ENCODE measurements at regions not wholly inside any gene's neighbourhood (a gene's known extent, or its start where the extent isn't known, plus 50 kb on each side); places are given as distances from the start of the nearest gene placed in this dataset.

DNA sequence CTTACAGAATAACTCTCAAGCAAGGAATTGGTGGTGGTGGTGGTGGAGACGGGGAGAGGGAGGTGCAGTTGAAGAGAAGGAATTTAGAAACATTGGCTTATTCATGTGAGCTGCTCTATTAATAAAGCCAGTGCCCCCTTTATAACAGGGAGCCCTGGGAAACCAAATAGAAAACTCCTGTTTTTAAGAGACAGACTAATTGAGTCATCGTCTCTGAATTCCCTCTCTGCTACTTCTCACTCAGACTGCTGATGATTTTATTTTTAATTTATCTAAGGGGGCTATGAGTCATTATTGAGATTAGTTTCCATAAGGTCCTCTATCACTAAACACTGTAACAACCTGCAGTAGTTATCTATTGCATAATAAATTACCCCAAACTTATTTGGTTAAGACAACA, 145.9 kb upstream of the GALNT15 start:
- no peak overlapping the region for H3K4me3 ChIP-seq (replicated peaks; ENCODE audit: low read depth, low read length)
- DNase-seq (ENCODE audit: low read depth), result peak; percentile 11
- TF ChIP-seq, protein P1, sequence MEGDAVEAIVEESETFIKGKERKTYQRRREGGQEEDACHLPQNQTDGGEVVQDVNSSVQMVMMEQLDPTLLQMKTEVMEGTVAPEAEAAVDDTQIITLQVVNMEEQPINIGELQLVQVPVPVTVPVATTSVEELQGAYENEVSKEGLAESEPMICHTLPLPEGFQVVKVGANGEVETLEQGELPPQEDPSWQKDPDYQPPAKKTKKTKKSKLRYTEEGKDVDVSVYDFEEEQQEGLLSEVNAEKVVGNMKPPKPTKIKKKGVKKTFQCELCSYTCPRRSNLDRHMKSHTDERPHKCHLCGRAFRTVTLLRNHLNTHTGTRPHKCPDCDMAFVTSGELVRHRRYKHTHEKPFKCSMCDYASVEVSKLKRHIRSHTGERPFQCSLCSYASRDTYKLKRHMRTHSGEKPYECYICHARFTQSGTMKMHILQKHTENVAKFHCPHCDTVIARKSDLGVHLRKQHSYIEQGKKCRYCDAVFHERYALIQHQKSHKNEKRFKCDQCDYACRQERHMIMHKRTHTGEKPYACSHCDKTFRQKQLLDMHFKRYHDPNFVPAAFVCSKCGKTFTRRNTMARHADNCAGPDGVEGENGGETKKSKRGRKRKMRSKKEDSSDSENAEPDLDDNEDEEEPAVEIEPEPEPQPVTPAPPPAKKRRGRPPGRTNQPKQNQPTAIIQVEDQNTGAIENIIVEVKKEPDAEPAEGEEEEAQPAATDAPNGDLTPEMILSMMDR (IDR thresholded peaks at IDR 0.05; ENCODE audit: low read length, missing control alignments), result no peak

DNA sequence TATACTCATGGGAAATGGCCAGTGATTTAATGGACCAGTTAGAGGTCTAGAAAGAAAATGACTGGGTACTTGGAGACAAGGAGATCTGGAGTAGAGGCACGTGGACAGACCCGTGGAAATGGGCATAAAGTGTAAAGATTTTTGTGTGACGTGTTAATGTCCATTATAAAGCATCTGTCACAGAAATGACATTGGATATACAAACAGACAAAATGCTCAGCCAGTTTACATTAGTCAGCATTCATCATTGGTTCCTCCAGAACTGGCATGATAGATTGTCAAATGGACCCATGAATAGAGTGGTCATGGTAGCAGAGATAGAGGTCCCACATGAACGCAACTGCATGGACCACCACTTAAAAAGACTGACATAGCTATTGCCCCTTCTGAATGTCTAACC, 144.1 kb upstream of the GALNT15 start:
- no peak overlapping the region for H3K4me3 ChIP-seq (replicated peaks; ENCODE audit: low read depth, low read length)
- TF ChIP-seq, protein P1 (IDR thresholded peaks at IDR 0.05; ENCODE audit: low read length, missing control alignments), result no peak
- DNase-seq (ENCODE audit: low read depth), result no peak

DNA sequence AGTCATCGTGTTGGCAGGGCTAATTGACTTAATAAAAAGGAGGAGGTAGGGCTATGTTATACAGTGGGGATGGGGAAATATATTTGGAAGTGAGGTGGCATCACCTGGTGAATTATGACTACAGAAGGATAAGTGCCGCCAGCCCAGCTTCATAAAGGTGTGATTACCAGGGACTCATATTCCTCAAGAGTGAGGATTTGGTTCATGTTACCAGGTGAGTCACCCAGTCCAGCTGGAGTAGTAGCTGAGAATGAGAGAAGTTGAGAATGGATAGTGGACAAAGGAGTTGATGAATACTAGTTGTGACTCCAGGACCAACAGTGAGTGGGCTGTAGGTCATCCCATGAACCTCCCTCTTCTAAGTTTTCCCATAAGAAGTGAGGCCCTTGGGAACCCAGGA, 143.0 kb upstream of the GALNT15 start:
- DNase-seq (ENCODE audit: low read depth), result no peak
- TF ChIP-seq, protein P1 (IDR thresholded peaks at IDR 0.05; ENCODE audit: low read length, missing control alignments), result no peak
- no peak overlapping the region for H3K4me3 ChIP-seq (replicated peaks; ENCODE audit: low read depth, low read length)

DNA sequence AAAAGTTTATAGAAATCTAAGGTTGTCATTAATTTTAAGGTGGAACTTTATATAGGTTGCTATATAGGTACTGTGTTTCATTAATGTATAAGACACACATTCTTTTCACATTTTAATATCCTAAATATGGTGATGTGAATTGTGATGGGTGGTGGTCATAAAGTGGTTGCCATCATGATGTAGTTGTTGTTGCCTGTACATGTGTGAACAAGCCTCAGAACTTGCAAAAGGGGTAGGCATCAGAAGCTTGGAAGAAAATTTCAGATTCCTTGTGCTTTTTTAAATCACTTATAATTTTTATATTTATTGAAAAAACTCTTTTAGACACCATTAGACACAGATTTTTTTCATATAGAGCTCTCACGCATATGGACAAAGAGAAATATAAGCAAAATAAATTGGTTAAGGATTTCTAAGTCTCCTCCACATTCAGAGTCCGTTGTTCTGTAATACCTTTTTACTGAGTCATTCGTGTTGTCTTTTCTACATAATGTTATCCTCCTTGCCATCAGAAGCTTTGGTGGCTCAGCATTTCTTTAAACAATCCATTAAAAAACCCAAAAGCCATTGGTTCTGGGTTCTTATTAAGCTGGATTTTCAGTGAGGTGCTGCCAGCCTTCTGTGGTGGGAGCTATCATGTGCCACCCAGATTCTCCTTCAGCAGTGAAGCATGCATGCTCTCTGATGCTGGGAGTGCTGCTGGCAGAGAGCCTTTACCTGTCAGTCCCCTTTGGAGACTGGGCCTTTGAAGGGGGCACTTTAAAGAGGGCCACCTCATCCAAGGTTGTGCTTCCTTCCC, 140.4 kb upstream of the GALNT15 start:
- DNase-seq (ENCODE audit: low read depth), result peak; percentile 40

DNA sequence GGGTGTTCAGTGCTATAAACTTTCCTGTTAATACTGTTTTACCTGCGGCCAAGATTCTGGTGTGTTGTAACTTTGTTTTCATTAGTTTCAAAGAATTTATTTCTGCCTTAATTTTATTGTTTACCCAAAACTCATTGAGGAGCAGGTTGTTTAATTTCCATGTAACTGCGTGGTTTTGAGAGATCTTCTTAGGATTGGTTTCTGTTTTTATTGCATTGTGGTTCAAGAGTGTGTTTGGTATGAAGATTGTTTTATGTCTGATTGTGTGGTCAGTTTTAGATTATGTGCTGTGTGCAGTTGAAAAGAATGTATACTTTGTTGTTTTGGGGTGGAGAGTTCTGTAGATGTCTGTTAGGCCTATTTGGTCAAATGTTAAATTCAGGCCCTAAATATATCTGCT, 133.5 kb upstream of the GALNT15 start:
- no peak for DNase-seq (ENCODE audit: low read depth)
- no peak overlapping the region for H3K4me3 ChIP-seq (replicated peaks; ENCODE audit: low read depth, low read length)
- TF ChIP-seq, protein P1 (IDR thresholded peaks at IDR 0.05; ENCODE audit: low read length, missing control alignments), result no peak

More for the DNA sequence above, 140.4 kb upstream of the GALNT15 start:
- no peak overlapping the region for H3K4me3 ChIP-seq (replicated peaks; ENCODE audit: low read depth, low read length)
- TF ChIP-seq, protein P1 (IDR thresholded peaks at IDR 0.05; ENCODE audit: low read length, missing control alignments), result no peak

DNA sequence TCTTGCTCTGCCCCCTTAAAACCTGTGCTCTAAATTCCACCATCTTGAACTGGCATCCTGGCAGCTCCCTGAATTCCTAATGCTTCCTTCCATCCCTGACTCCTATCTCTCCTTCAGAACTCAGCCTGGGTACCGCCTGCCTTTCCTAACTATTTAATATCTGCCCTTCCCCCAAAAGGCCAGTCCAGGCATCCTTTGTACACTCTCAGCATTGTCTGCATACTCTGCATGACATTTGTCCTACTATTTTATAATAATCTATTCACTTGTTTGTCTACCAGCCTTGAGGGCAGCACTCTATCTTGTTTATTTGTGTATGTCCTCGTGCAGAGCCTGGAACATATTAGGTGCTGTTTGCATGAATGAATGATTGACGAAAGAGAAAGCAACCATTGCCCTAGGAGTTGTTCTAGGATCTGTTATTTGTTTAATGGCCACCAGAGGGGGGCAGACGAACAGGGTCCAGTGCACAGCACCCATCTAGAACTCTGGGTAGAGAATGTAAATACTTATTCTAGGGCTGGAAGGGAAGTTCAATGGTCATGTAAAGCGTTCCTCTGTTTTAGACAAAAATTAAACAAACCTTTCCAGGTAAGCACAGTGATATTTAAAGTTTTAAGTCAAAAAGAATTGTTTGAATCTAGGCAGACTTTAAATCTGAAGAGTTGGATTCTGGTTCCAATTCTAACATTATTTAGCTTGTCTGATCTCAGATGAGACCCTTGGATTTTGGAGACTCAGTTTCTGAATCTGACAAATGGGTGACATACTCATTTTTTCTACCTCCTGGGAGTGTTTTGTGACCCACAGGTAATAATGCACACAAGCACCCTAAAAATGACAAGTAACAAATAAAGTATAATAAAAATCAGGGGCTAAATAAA, 125.8 kb upstream of the GALNT15 start:
- TF ChIP-seq, protein P1 (IDR thresholded peaks at IDR 0.05; ENCODE audit: low read length, missing control alignments), result peak; percentile 71
- peak; percentile 87 for DNase-seq (ENCODE audit: low read depth)
- peak overlapping the region; percentile 6 for H3K4me3 ChIP-seq (replicated peaks; ENCODE audit: low read depth, low read length)

All from fibroblast of pulmonary artery (primary cell).